ENCODE measurements at regions not wholly inside any gene's neighbourhood (a gene's known extent, or its start where the extent isn't known, plus 50 kb on each side); places are given as distances from the start of the nearest gene placed in this dataset.

DNA sequence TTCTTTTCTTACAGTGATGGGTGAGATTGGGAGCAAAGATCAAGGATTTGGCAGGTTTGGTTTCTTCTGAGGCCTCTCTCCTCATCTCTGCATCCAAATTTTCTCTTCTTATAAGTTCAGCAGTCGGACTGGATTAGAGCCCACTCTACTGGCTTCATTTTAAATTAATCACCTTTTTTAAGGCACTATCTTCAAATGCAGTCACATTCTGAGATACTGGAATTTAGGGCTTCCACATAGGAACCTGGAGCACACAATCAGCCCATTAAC is 56.5 kb upstream of the PLSCR4 start:
- H3K4me1 Mint-ChIP-seq (ENCODE audit: low read depth, unreplicated experiment): peaks cover 21% of the 10 kb centered on the region
- H3K4me3 Mint-ChIP-seq (ENCODE audit: low read depth, unreplicated experiment): no peak overlapping the region
- no peaks in the 10 kb centered on the region for H3K36me3 Mint-ChIP-seq (ENCODE audit: insufficient read depth, unreplicated experiment)
- CTCF ChIA-PET: interaction anchor here (1.5 kb wide), 1 partner anchor 84 kb away, joined by 4 read pairs; no protein-coding TSS in a partner anchor
- no peaks in the 10 kb centered on the region for H3K27me3 Mint-ChIP-seq (ENCODE audit: unreplicated experiment)
- TF ChIP-seq, protein P1, sequence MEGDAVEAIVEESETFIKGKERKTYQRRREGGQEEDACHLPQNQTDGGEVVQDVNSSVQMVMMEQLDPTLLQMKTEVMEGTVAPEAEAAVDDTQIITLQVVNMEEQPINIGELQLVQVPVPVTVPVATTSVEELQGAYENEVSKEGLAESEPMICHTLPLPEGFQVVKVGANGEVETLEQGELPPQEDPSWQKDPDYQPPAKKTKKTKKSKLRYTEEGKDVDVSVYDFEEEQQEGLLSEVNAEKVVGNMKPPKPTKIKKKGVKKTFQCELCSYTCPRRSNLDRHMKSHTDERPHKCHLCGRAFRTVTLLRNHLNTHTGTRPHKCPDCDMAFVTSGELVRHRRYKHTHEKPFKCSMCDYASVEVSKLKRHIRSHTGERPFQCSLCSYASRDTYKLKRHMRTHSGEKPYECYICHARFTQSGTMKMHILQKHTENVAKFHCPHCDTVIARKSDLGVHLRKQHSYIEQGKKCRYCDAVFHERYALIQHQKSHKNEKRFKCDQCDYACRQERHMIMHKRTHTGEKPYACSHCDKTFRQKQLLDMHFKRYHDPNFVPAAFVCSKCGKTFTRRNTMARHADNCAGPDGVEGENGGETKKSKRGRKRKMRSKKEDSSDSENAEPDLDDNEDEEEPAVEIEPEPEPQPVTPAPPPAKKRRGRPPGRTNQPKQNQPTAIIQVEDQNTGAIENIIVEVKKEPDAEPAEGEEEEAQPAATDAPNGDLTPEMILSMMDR (IDR thresholded peaks at IDR 0.05; ENCODE audit: unreplicated experiment): no peak
- H3K9me3 Mint-ChIP-seq (ENCODE audit: low read depth, unreplicated experiment): peaks cover 12% of the 10 kb centered on the region
- H3K27ac Mint-ChIP-seq (ENCODE audit: unreplicated experiment): no peak overlapping the region
- BruUV-seq (replicated peaks): no TSS peak
- no peak for DNase-seq
- intact Hi-C loops (cut with micrococcal nuclease; ENCODE audit: unreplicated experiment): loop anchor here (5.0 kb wide), 1 partner anchor 530 kb away; no protein-coding TSS in a partner anchor

DNA sequence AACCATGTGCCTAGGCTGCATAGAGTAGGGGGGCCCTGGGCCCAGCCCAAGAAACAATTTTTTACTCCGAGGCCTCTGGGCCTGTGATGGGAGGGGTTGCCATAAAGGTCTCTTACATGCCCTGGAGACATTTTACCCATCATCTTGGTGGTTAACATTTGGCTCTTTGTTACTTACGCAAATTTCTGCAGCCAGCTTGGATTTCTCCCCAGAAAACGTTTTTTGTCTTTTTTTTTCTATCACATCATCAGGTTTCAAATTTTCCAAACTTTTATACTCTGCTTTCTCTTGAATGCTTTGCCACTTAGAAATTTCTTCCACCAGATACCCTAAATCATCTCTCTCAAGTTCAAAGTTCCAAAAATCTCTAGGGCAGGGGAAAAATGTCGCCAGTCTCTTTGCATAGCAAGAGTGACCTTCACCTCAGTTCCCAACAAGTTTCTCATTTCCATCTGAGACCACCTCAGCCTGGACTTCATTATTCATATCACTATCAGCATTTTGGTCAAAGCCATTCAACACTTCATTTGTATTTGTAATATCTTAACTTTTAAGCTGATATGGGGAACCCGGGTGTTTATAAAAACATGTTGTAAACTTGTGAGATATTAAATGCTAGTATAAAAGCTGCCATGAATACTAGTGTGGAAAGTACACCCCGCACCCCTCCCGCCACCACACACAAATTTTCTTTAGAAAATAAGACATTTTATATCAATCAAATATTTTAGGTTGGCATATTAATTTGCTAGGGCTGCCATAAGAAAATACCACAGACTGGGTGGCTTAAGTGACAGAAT is 56.0 kb upstream of the PLSCR4 start:
- Mint-ChIP-seq H3K9me3 (ENCODE audit: low read depth, unreplicated experiment) (peaks cover 11% of the 10 kb centered on the region), H3K27me3 (ENCODE audit: unreplicated experiment) (no peaks in the 10 kb centered on the region), H3K27ac (ENCODE audit: unreplicated experiment) (no peak overlapping the region), H3K36me3 (ENCODE audit: insufficient read depth, unreplicated experiment) (no peaks in the 10 kb centered on the region), H3K4me3 (ENCODE audit: low read depth, unreplicated experiment) (no peak overlapping the region), H3K4me1 (ENCODE audit: low read depth, unreplicated experiment) (peaks cover 17% of the 10 kb centered on the region)
- intact Hi-C loops (cut with micrococcal nuclease; ENCODE audit: unreplicated experiment): loop anchor here (5.0 kb wide), 1 partner anchor 530 kb away; no protein-coding TSS in a partner anchor
- BruUV-seq (replicated peaks): no TSS peak
- no peak for DNase-seq
- CTCF ChIA-PET: no interaction called here
- TF ChIP-seq, protein P1 (IDR thresholded peaks at IDR 0.05; ENCODE audit: unreplicated experiment): no peak

DNA sequence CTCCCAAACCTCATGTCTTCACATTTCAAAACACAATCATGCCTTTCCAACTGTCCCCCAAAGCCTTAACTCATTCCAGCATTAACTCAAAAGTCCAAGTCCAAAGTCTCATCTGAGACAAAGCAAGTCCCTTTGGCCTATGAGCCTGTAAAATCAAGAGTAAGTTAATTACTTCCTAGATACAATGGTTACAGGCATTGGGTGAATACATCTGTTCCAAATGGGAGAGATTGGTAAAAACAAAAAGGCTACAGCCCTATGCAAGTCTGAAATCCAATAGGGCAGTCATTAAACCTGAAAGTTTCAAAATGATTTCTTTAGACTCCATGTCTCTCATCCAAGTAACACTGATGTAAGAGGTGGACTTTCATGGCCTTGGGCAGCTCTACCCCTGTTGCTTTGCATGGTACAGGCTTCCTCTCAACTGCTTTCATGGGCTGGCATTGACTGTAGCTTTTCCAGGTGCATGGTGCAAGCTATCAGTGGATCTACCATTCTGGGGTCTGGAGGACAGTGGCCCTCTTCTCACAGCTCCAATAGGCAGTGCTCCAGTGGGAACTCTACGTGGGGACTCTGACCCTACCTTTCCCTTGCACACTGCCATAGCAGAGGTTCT is 55.0 kb upstream of the PLSCR4 start:
- TF ChIP-seq, protein P1 (IDR thresholded peaks at IDR 0.05; ENCODE audit: unreplicated experiment): no peak
- H3K9me3 Mint-ChIP-seq (ENCODE audit: low read depth, unreplicated experiment): peaks cover 11% of the 10 kb centered on the region
- no peaks in the 10 kb centered on the region for H3K36me3 Mint-ChIP-seq (ENCODE audit: insufficient read depth, unreplicated experiment)
- BruUV-seq (replicated peaks): no TSS peak
- intact Hi-C loops (cut with micrococcal nuclease; ENCODE audit: unreplicated experiment): loop anchor here (5.0 kb wide), 1 partner anchor 529 kb away; no protein-coding TSS in a partner anchor
- no peak overlapping the region for H3K27ac Mint-ChIP-seq (ENCODE audit: unreplicated experiment)
- H3K27me3 Mint-ChIP-seq (ENCODE audit: unreplicated experiment): no peaks in the 10 kb centered on the region
- DNase-seq: no peak
- H3K4me1 Mint-ChIP-seq (ENCODE audit: low read depth, unreplicated experiment): peaks cover 17% of the 10 kb centered on the region
- CTCF ChIA-PET: no interaction called here
- H3K4me3 Mint-ChIP-seq (ENCODE audit: low read depth, unreplicated experiment): no peak overlapping the region

DNA sequence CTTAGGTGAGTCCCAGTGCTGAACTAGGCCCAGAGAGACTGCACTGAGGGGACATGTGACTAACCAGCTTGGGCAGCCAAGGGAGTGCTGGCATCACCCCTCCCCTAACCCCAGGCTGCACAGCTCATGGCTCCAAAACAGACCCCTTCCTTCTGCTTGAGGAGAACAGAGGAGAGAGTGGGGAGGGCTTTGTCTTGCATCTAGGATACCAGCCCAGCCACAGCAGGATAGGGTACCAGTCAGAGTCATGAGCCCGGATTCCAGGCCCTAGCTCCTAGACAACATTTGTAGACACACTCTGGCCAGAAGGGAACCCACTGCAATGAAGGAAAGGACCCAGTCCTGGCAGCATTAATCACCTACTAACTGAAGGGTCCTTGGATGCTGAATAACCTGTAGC is 49.9 kb upstream of the PLSCR4 start:
- no peak for DNase-seq
- no peaks in the 10 kb centered on the region for H3K4me1 Mint-ChIP-seq (ENCODE audit: low read depth, unreplicated experiment)
- intact Hi-C loops (cut with micrococcal nuclease; ENCODE audit: unreplicated experiment): no loop called here
- no peaks in the 10 kb centered on the region for H3K27me3 Mint-ChIP-seq (ENCODE audit: unreplicated experiment)
- BruUV-seq (replicated peaks): no TSS peak
- CTCF ChIA-PET: interaction anchor here (0.6 kb wide), 1 partner anchor 252 kb away, joined by 4 read pairs; no protein-coding TSS in a partner anchor
- no peaks in the 10 kb centered on the region for H3K36me3 Mint-ChIP-seq (ENCODE audit: insufficient read depth, unreplicated experiment)
- no peak overlapping the region for H3K27ac Mint-ChIP-seq (ENCODE audit: unreplicated experiment)
- H3K4me3 Mint-ChIP-seq (ENCODE audit: low read depth, unreplicated experiment): no peak overlapping the region
- H3K9me3 Mint-ChIP-seq (ENCODE audit: low read depth, unreplicated experiment): peaks cover 9% of the 10 kb centered on the region
- TF ChIP-seq, protein P1 (IDR thresholded peaks at IDR 0.05; ENCODE audit: unreplicated experiment): no peak

All from Calu3 (cell line).